ENCODE measurements at regions not wholly inside any gene's neighbourhood (a gene's known extent, or its start where the extent isn't known, plus 50 kb on each side); places are given as distances from the start of the nearest gene placed in this dataset.

GRCh38 chr3:167882057-167882667 is 146.6 kb downstream of the SERPINI1 start:
- H3K4me1 ChIP-seq (ENCODE audit: control insufficient read depth in 1 of 2, insufficient read depth in 2 of 2, low read length in 2 of 2): no peaks in the 10 kb centered on the region
- H2AK5ac ChIP-seq (ENCODE audit: low read length): no peak overlapping the region
- H3K23ac ChIP-seq (ENCODE audit: low read length): no peak overlapping the region
- DNase-seq: peak in 1 of 2 donors; percentile 66
- no peak overlapping the region for H3K9ac ChIP-seq (ENCODE audit: low read length)
- H3K27me3 ChIP-seq (ENCODE audit: insufficient read depth, low read length): no peaks in the 10 kb centered on the region
- H3K14ac ChIP-seq (ENCODE audit: low read length): no peak overlapping the region
- H3K4me3 ChIP-seq (ENCODE audit: low read depth, low read length): no peak overlapping the region
- no peak overlapping the region for H2BK5ac ChIP-seq (ENCODE audit: low read depth, low read length, poor library complexity)
- H3K27ac ChIP-seq (ENCODE audit: low read depth, low read length): no peak overlapping the region
- H3K4ac ChIP-seq (ENCODE audit: low read depth, low read length): no peak overlapping the region
- no peaks in the 10 kb centered on the region for H3K79me2 ChIP-seq (ENCODE audit: control insufficient read depth, insufficient read depth, low read length, poor library complexity)
- H3K18ac ChIP-seq (ENCODE audit: low read length): no peak overlapping the region
- H3K4me2 ChIP-seq (ENCODE audit: low read length): no peak overlapping the region
- no peak overlapping the region for H4K12ac ChIP-seq (ENCODE audit: low read depth, low read length)
- H3K79me1 ChIP-seq (ENCODE audit: low read length): no peaks in the 10 kb centered on the region
- H3K9me3 ChIP-seq (ENCODE audit: insufficient read depth, low read depth, low read length): no peaks in the 10 kb centered on the region
- no peak overlapping the region for H4K8ac ChIP-seq (ENCODE audit: low read depth, low read length)
- no peaks in the 10 kb centered on the region for H3K36me3 ChIP-seq (ENCODE audit: control insufficient read depth in 1 of 2, insufficient read depth in 2 of 2, low read length in 2 of 2)
- no peak overlapping the region for H4K91ac ChIP-seq (ENCODE audit: low read depth, low read length)
- no peak overlapping the region for H2BK120ac ChIP-seq (ENCODE audit: insufficient read depth, low read length, poor library complexity)
- no peak overlapping the region for H2AFZ ChIP-seq (ENCODE audit: insufficient read depth, low read length, poor library complexity)
- no peak overlapping the region for H2BK12ac ChIP-seq (ENCODE audit: low read length)
- no CpG with 5 or more reads among the region's 1 CpG for WGBS (ENCODE audit: extremely low coverage, insufficient coverage, insufficient read length)

GRCh38 chr3:167880183-167880582 is 144.7 kb downstream of the SERPINI1 start:
- no peak for DNase-seq
- H2BK5ac ChIP-seq (ENCODE audit: low read depth, low read length, poor library complexity): no peak overlapping the region
- no peak overlapping the region for H3K4me2 ChIP-seq (ENCODE audit: low read length)
- H2BK12ac ChIP-seq (ENCODE audit: low read length): no peak overlapping the region
- H2BK120ac ChIP-seq (ENCODE audit: insufficient read depth, low read length, poor library complexity): no peak overlapping the region
- H3K23ac ChIP-seq (ENCODE audit: low read length): no peak overlapping the region
- H4K91ac ChIP-seq (ENCODE audit: low read depth, low read length): no peak overlapping the region
- no peaks in the 10 kb centered on the region for H3K79me1 ChIP-seq (ENCODE audit: low read length)
- H2AK5ac ChIP-seq (ENCODE audit: low read length): no peak overlapping the region
- H3K36me3 ChIP-seq (ENCODE audit: control insufficient read depth in 1 of 2, insufficient read depth in 2 of 2, low read length in 2 of 2): no peaks in the 10 kb centered on the region
- no peak overlapping the region for H3K9ac ChIP-seq (ENCODE audit: low read length)
- H3K4ac ChIP-seq (ENCODE audit: low read depth, low read length): no peak overlapping the region
- no peak overlapping the region for H4K12ac ChIP-seq (ENCODE audit: low read depth, low read length)
- no peak overlapping the region for H3K4me3 ChIP-seq (ENCODE audit: low read depth, low read length)
- H3K18ac ChIP-seq (ENCODE audit: low read length): no peak overlapping the region
- H3K27me3 ChIP-seq (ENCODE audit: insufficient read depth, low read length): no peaks in the 10 kb centered on the region
- H3K14ac ChIP-seq (ENCODE audit: low read length): no peak overlapping the region
- no peaks in the 10 kb centered on the region for H3K4me1 ChIP-seq (ENCODE audit: control insufficient read depth in 1 of 2, insufficient read depth in 2 of 2, low read length in 2 of 2)
- H2AFZ ChIP-seq (ENCODE audit: insufficient read depth, low read length, poor library complexity): no peak overlapping the region
- H4K8ac ChIP-seq (ENCODE audit: low read depth, low read length): no peak overlapping the region
- H3K27ac ChIP-seq (ENCODE audit: low read depth, low read length): no peak overlapping the region
- H3K79me2 ChIP-seq (ENCODE audit: control insufficient read depth, insufficient read depth, low read length, poor library complexity): no peaks in the 10 kb centered on the region
- H3K9me3 ChIP-seq (ENCODE audit: insufficient read depth, low read depth, low read length): no peaks in the 10 kb centered on the region

- H2BK5ac ChIP-seq (ENCODE audit: low read depth, low read length, poor library complexity): no peak overlapping the region
Measured at GRCh38 chr3:167876620-167877281, 141.2 kb downstream of the SERPINI1 start.

More at GRCh38 chr3:167876620-167877281, 141.2 kb downstream of the SERPINI1 start:
- Histone ChIP-seq H4K12ac (ENCODE audit: low read depth, low read length) (no peak overlapping the region), H3K27me3 (ENCODE audit: insufficient read depth, low read length) (no peaks in the 10 kb centered on the region), H3K79me1 (ENCODE audit: low read length) (no peaks in the 10 kb centered on the region), H3K9me3 (ENCODE audit: insufficient read depth, low read depth, low read length) (no peaks in the 10 kb centered on the region), H3K4me1 (ENCODE audit: control insufficient read depth in 1 of 2, insufficient read depth in 2 of 2, low read length in 2 of 2) (no peaks in the 10 kb centered on the region), H3K4me2 (ENCODE audit: low read length) (no peak overlapping the region), H3K4ac (ENCODE audit: low read depth, low read length) (no peak overlapping the region), H3K36me3 (ENCODE audit: control insufficient read depth in 1 of 2, insufficient read depth in 2 of 2, low read length in 2 of 2) (no peaks in the 10 kb centered on the region), H3K23ac (ENCODE audit: low read length) (peak overlapping the region; percentile 95), H3K9ac (ENCODE audit: low read length) (no peak overlapping the region), H2BK120ac (ENCODE audit: insufficient read depth, low read length, poor library complexity) (no peak overlapping the region), H4K8ac (ENCODE audit: low read depth, low read length) (no peak overlapping the region), H3K79me2 (ENCODE audit: control insufficient read depth, insufficient read depth, low read length, poor library complexity) (no peaks in the 10 kb centered on the region), H4K91ac (ENCODE audit: low read depth, low read length) (no peak overlapping the region), H3K4me3 (ENCODE audit: low read depth, low read length) (no peak overlapping the region), H2BK12ac (ENCODE audit: low read length) (no peak overlapping the region), H2AFZ (ENCODE audit: insufficient read depth, low read length, poor library complexity) (no peak overlapping the region), H3K27ac (ENCODE audit: low read depth, low read length) (no peak overlapping the region), H3K18ac (ENCODE audit: low read length) (no peak overlapping the region), H3K14ac (ENCODE audit: low read length) (no peak overlapping the region), H2AK5ac (ENCODE audit: low read length) (no peak overlapping the region)
- peak in 1 of 2 donors; percentile 8 for DNase-seq
- no CpG with 5 or more reads among the region's 3 CpGs for whole genome bisulfite sequencing (ENCODE audit: extremely low coverage, insufficient coverage, insufficient read length)
